ENCODE measurements at regions not wholly inside any gene's neighbourhood (a gene's known extent, or its start where the extent isn't known, plus 50 kb on each side); places are given as distances from the start of the nearest gene placed in this dataset.

- no peak for TF ChIP-seq FUBP1 (CRISPR knock-in tag; IDR thresholded peaks at IDR 0.05; ENCODE audit: borderline replicate concordance)
- TF ChIP-seq ZNF556 (CRISPR knock-in tag; IDR thresholded peaks at IDR 0.05; ENCODE audit: borderline replicate concordance): peak; percentile 70; the same call in 1 of the 2 replicates
- TF ChIP-seq ZNF276 (CRISPR knock-in tag; IDR thresholded peaks at IDR 0.05; ENCODE audit: low read depth): 0 out of 2 replicates have a peak, but pooled peaks have one; percentile 32
- TF ChIP-seq NCOA5 (CRISPR knock-in tag; IDR thresholded peaks at IDR 0.05): no peak
- no peak for TF ChIP-seq ZNF235 (CRISPR knock-in tag; IDR thresholded peaks at IDR 0.05; ENCODE audit: borderline replicate concordance)
- TF ChIP-seq KDM2A (CRISPR knock-in tag; IDR thresholded peaks at IDR 0.05; ENCODE audit: borderline replicate concordance, low read depth): no peak; the same call in 1 of the 2 replicates
- TF ChIP-seq ZNF3 (CRISPR knock-in tag; IDR thresholded peaks at IDR 0.05): no peak
- no peak for TF ChIP-seq HNRNPLL (IDR thresholded peaks at IDR 0.05; ENCODE audit: low read depth, low read length, poor library complexity, severe bottlenecking)
- no peak for TF ChIP-seq ZNF180 (CRISPR knock-in tag; IDR thresholded peaks at IDR 0.05; ENCODE audit: borderline replicate concordance, low read depth)
- no peak for TF ChIP-seq SP2 (CRISPR knock-in tag; IDR thresholded peaks at IDR 0.05)
- no peak for TF ChIP-seq ZFY (CRISPR knock-in tag; IDR thresholded peaks at IDR 0.05)
- no peak for TF ChIP-seq ZBTB2 (CRISPR knock-in tag; IDR thresholded peaks at IDR 0.05; ENCODE audit: low read depth)
- peak; percentile 68; the same call in 1 of the 2 replicates for TF ChIP-seq ZNF782 (CRISPR knock-in tag; IDR thresholded peaks at IDR 0.05; ENCODE audit: borderline replicate concordance)
- no peak for TF ChIP-seq PCBP1 (IDR thresholded peaks at IDR 0.05; ENCODE audit: borderline replicate concordance, low read depth, low read length)
- TF ChIP-seq DPF2 (CRISPR knock-in tag; IDR thresholded peaks at IDR 0.05; ENCODE audit: borderline replicate concordance, low read depth): peak; percentile 95
- TF ChIP-seq ZFP36L2 (CRISPR knock-in tag; IDR thresholded peaks at IDR 0.05): no peak
- no peak for TF ChIP-seq HMGA1 (CRISPR knock-in tag; conservative IDR thresholded peaks at IDR 0.05)
- TF ChIP-seq ZNF121 (CRISPR knock-in tag; IDR thresholded peaks at IDR 0.05): no peak
- no peak for TF ChIP-seq ZNF589 (CRISPR knock-in tag; conservative IDR thresholded peaks at IDR 0.05)
- peak; percentile 97 for TF ChIP-seq MLX (CRISPR knock-in tag; IDR thresholded peaks at IDR 0.05)
- no peak for TF ChIP-seq EED (CRISPR knock-in tag; IDR thresholded peaks at IDR 0.05)
- TF ChIP-seq PRDM4 (CRISPR knock-in tag; IDR thresholded peaks at IDR 0.05; ENCODE audit: borderline replicate concordance): no peak
- TF ChIP-seq U2AF2 (IDR thresholded peaks at IDR 0.05; ENCODE audit: low read depth, low read length): no peak
Measured at GRCh38 chr3:28114893-28115292, 126.5 kb upstream of the CMC1 start (continued).

All from HepG2 (cell line).